ENCODE measurements at regions not wholly inside any gene's neighbourhood (a gene's known extent, or its start where the extent isn't known, plus 50 kb on each side); places are given as distances from the start of the nearest gene placed in this dataset.

DNA sequence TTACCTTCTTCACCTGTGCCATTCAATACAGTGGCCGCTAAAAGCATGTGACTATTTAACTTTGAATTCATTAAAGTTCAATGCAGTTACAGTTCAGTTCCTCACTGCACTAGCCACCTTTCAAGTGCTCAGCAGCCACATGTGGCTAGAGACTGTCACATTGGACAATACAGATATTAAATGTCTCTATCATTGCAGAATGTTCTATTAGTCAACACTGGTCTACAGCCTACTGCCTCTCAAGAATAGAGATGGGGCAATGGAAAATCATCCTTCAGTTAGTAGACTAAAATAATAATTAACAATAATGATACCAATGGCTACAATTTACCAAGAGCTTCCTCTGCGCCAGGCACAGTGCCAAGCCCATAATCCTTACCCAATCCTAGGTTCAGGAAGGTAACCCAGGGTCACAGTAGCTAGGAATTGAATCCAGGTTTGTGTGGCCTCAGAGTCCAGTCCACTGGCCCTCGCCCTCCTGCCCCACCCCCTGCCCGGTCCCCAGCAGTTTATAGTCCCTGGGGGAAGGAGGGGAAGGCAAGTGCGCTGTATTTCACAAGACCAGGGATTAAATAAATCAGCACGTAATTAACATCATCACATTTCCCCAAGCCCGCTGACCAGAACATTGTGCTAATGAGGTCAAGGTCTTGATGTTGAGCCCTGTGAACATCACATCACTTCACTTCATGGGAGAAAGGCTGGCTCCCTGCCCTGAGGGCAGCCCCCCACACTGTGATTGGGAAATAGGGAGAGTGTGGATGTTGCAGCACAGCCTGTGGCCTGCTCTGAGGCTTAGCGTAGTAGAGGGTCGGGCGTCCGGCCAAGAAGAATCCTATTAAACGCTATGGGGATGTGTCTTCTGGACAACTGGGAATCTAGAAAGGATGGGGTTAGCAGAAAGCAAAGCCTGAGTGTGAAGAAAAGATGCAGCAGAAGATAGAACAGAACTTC is 147.2 kb downstream of the VEGFA start (continued):
- TF ChIP-seq, protein P1, sequence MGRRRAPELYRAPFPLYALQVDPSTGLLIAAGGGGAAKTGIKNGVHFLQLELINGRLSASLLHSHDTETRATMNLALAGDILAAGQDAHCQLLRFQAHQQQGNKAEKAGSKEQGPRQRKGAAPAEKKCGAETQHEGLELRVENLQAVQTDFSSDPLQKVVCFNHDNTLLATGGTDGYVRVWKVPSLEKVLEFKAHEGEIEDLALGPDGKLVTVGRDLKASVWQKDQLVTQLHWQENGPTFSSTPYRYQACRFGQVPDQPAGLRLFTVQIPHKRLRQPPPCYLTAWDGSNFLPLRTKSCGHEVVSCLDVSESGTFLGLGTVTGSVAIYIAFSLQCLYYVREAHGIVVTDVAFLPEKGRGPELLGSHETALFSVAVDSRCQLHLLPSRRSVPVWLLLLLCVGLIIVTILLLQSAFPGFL (CRISPR knock-in tag; IDR thresholded peaks at IDR 0.05): 0 out of 2 replicates have a peak, but pooled peaks have one; percentile 21
- TF ChIP-seq CEBPB (tag; IDR thresholded peaks at IDR 0.05): peak; percentile 66
- TF ChIP-seq DDX20 (tag; IDR thresholded peaks at IDR 0.05; ENCODE audit: low read depth): 0 out of 2 replicates have a peak, but pooled peaks have one; percentile 3
- TF ChIP-seq, protein P2, sequence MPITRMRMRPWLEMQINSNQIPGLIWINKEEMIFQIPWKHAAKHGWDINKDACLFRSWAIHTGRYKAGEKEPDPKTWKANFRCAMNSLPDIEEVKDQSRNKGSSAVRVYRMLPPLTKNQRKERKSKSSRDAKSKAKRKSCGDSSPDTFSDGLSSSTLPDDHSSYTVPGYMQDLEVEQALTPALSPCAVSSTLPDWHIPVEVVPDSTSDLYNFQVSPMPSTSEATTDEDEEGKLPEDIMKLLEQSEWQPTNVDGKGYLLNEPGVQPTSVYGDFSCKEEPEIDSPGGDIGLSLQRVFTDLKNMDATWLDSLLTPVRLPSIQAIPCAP (CRISPR knock-in tag; IDR thresholded peaks at IDR 0.05; ENCODE audit: borderline replicate concordance): no peak
- peak; percentile 69; the same call in 1 of the 2 replicates for TF ChIP-seq L3MBTL2 (IDR thresholded peaks at IDR 0.05)
- TF ChIP-seq KDM5B (IDR thresholded peaks at IDR 0.05; ENCODE audit: insufficient replicate concordance, low read depth, low read length): no peak
- no peak for TF ChIP-seq MCM5 (IDR thresholded peaks at IDR 0.05; ENCODE audit: low read depth)
- peak; percentile 2; the same call in 1 of the 2 replicates for TF ChIP-seq KLF13 (tag; IDR thresholded peaks at IDR 0.05; ENCODE audit: borderline replicate concordance, low read depth)
- no peak for TF ChIP-seq CBFB (CRISPR knock-in tag; IDR thresholded peaks at IDR 0.05)
- TF ChIP-seq, protein P3, sequence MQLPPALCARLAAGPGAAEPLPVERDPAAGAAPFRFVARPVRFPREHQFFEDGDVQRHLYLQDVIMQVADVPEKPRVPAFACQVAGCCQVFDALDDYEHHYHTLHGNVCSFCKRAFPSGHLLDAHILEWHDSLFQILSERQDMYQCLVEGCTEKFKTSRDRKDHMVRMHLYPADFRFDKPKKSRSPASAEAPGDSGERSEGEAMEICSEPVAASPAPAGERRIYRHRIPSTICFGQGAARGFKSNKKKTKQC (CRISPR knock-in tag; IDR thresholded peaks at IDR 0.05): no peak
- peak; percentile 93; the same call in 1 of the 2 replicates for TF ChIP-seq KAT7 (CRISPR knock-in tag; IDR thresholded peaks at IDR 0.05; ENCODE audit: borderline replicate concordance)
- no peak for TF ChIP-seq NR4A1 (CRISPR knock-in tag; IDR thresholded peaks at IDR 0.05)
- 0 out of 2 replicates have a peak, but pooled peaks have one; percentile 15 for TF ChIP-seq NR4A1 (tag; IDR thresholded peaks at IDR 0.05)
- peak; percentile 2; the same call in 1 of the 2 replicates for TF ChIP-seq BACH1 (tag; IDR thresholded peaks at IDR 0.05)
- TF ChIP-seq, protein P4, sequence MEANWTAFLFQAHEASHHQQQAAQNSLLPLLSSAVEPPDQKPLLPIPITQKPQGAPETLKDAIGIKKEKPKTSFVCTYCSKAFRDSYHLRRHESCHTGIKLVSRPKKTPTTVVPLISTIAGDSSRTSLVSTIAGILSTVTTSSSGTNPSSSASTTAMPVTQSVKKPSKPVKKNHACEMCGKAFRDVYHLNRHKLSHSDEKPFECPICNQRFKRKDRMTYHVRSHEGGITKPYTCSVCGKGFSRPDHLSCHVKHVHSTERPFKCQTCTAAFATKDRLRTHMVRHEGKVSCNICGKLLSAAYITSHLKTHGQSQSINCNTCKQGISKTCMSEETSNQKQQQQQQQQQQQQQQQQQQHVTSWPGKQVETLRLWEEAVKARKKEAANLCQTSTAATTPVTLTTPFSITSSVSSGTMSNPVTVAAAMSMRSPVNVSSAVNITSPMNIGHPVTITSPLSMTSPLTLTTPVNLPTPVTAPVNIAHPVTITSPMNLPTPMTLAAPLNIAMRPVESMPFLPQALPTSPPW (CRISPR knock-in tag; IDR thresholded peaks at IDR 0.05): peak; percentile 52
- TF ChIP-seq RBM14 (IDR thresholded peaks at IDR 0.05; ENCODE audit: borderline replicate concordance, insufficient read depth, low read depth, low read length): no peak
- TF ChIP-seq TOE1 (IDR thresholded peaks at IDR 0.05; ENCODE audit: borderline replicate concordance): no peak
- 0 out of 2 replicates have a peak, but pooled peaks have one; percentile 1 for TF ChIP-seq TOE1 (CRISPR knock-in tag; IDR thresholded peaks at IDR 0.05; ENCODE audit: borderline replicate concordance, low read depth)
- no peak; a peak in 1 of 3 replicates for TF ChIP-seq CBX3 (IDR thresholded peaks at IDR 0.05; ENCODE audit: borderline replicate concordance in 1 of 2, low read length in 2 of 2)
- TF ChIP-seq, protein P5, sequence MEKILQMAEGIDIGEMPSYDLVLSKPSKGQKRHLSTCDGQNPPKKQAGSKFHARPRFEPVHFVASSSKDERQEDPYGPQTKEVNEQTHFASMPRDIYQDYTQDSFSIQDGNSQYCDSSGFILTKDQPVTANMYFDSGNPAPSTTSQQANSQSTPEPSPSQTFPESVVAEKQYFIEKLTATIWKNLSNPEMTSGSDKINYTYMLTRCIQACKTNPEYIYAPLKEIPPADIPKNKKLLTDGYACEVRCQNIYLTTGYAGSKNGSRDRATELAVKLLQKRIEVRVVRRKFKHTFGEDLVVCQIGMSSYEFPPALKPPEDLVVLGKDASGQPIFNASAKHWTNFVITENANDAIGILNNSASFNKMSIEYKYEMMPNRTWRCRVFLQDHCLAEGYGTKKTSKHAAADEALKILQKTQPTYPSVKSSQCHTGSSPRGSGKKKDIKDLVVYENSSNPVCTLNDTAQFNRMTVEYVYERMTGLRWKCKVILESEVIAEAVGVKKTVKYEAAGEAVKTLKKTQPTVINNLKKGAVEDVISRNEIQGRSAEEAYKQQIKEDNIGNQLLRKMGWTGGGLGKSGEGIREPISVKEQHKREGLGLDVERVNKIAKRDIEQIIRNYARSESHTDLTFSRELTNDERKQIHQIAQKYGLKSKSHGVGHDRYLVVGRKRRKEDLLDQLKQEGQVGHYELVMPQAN (IDR thresholded peaks at IDR 0.05; ENCODE audit: borderline replicate concordance): no peak

Data from K562 (cell line).